ENCODE measurements at regions not wholly inside any gene's neighbourhood (a gene's known extent, or its start where the extent isn't known, plus 50 kb on each side); places are given as distances from the start of the nearest gene placed in this dataset.
"Not testable (repeated sequence)": the region's sequence is repeated elsewhere in the genome, so short reads cannot be mapped to it uniquely, and the experiment has no call there.

- DNase-seq (ENCODE audit: low read depth in 3 of 3) = no peak
Measured at GRCh38 chr2:11877764-11878163, 131.3 kb downstream of the LPIN1 start.

- not testable (repeated sequence) for DNase-seq (ENCODE audit: low read depth in 3 of 3)
Measured at GRCh38 chr2:11885253-11885652, 138.8 kb downstream of the LPIN1 start.

- not testable (repeated sequence) for DNase-seq (ENCODE audit: low read depth in 3 of 3)
Measured at GRCh38 chr2:11886899-11887298, 140.5 kb downstream of the LPIN1 start.

- no peak for DNase-seq (ENCODE audit: low read depth in 3 of 3)
Measured at GRCh38 chr2:11889101-11889850, 142.8 kb downstream of the LPIN1 start.

GRCh38 chr2:11889854-11890253, 143.4 kb downstream of the LPIN1 start:
- DNase-seq (ENCODE audit: low read depth in 3 of 3) = no peak

- DNase-seq (ENCODE audit: low read depth in 3 of 3) = no peak
Measured at GRCh38 chr2:11891028-11891427, 144.6 kb downstream of the LPIN1 start.

- no peak for DNase-seq (ENCODE audit: low read depth in 3 of 3)
Measured at GRCh38 chr2:11891671-11892440, 145.4 kb downstream of the LPIN1 start.

- no peak for DNase-seq (ENCODE audit: low read depth in 3 of 3)
Measured at GRCh38 chr2:11896386-11896785, 150.0 kb downstream of the LPIN1 start.

- no peak for DNase-seq (ENCODE audit: low read depth in 3 of 3)
Measured at GRCh38 chr2:11898576-11898975, 152.1 kb downstream of the LPIN1 start.

GRCh38 chr2:11899264-11899818, 152.9 kb downstream of the LPIN1 start:
- no peak for DNase-seq (ENCODE audit: low read depth in 3 of 3)

- DNase-seq (ENCODE audit: low read depth in 3 of 3) = not testable (repeated sequence)
Measured at GRCh38 chr2:11900891-11901290, 154.5 kb downstream of the LPIN1 start.

- no peak for DNase-seq (ENCODE audit: low read depth in 3 of 3)
Measured at GRCh38 chr2:11901351-11902069, 155.1 kb downstream of the LPIN1 start.

GRCh38 chr2:11903085-11903606, 156.7 kb downstream of the LPIN1 start:
- no peak for DNase-seq (ENCODE audit: low read depth in 3 of 3)

GRCh38 chr2:11904029-11904428, 157.6 kb downstream of the LPIN1 start:
- no peak for DNase-seq (ENCODE audit: low read depth in 3 of 3)

- no peak for DNase-seq (ENCODE audit: low read depth in 3 of 3)
Measured at GRCh38 chr2:11904941-11905340, 158.5 kb downstream of the LPIN1 start.

- no peak for DNase-seq (ENCODE audit: low read depth in 3 of 3)
Measured at GRCh38 chr2:11907190-11907589, 160.8 kb downstream of the LPIN1 start.

- DNase-seq (ENCODE audit: low read depth in 3 of 3) = no peak
Measured at GRCh38 chr2:11910971-11911370, 164.5 kb downstream of the LPIN1 start.

- DNase-seq (ENCODE audit: low read depth in 3 of 3) = no peak
Measured at GRCh38 chr2:11912980-11913379, 166.5 kb downstream of the LPIN1 start.

GRCh38 chr2:11914455-11914854, 168.0 kb downstream of the LPIN1 start:
- DNase-seq (ENCODE audit: low read depth in 3 of 3) = no peak

- DNase-seq (ENCODE audit: low read depth in 3 of 3) = no peak
Measured at GRCh38 chr2:11915650-11916049, 169.2 kb downstream of the LPIN1 start.

GRCh38 chr2:11919953-11920352, 173.5 kb downstream of the LPIN1 start:
- DNase-seq (ENCODE audit: low read depth in 3 of 3) = no peak

- no peak for DNase-seq (ENCODE audit: low read depth in 3 of 3)
Measured at GRCh38 chr2:11920993-11921583, 174.7 kb downstream of the LPIN1 start.
